Uterus (tissue), 2 donors: ENCODE measurements at regions not wholly inside any gene's neighbourhood (a gene's known extent, or its start where the extent isn't known, plus 50 kb on each side); places are given as distances from the start of the nearest gene placed in this dataset.

Source experiments
- POLR2A ChIP-seq, 2 donors: fragments of 450-650 bp; IDR thresholded peaks; one replicate each; pipeline ENCODE4 v1.6.1; 2016; ENCODE audit warnings: antibody characterized with exemption in 2 of 2, mild to moderate bottlenecking in 1 of 2, moderate library complexity in 1 of 2
- TF ChIP-seq, protein P1 (sequence below), 4 experiments: fragments of 200-600 bp in 2 of 4; fragments of 450-650 bp in 2 of 4; sonication (generic) in 2 of 4; IDR thresholded peaks; one replicate each; pipeline ENCODE4 v1.5.1; 2016 to 2019; ENCODE audit warnings: antibody characterized with exemption in 4 of 4, mild to moderate bottlenecking in 2 of 4, moderate library complexity in 1 of 4

DNA sequence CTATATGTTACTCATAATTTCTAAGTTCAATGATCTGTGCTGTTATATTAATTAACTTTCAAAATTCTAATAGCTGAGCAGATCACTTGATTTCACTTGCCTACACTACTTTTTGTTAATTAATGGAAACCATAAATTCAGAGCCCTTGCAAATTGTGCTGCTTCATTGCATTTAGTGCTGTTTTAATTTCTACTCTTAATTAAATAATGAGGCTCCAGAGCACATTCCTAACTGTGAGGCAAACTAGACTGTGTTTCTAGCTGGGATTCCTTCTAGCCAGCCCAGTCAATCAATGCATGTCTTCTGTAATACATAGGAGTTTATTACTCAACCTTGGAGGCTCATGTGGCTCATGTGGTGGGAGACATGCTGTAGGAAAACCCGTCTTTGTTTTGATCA lies 301.1 kb upstream of the GOLIM4 start:
- TF ChIP-seq, protein P1, sequence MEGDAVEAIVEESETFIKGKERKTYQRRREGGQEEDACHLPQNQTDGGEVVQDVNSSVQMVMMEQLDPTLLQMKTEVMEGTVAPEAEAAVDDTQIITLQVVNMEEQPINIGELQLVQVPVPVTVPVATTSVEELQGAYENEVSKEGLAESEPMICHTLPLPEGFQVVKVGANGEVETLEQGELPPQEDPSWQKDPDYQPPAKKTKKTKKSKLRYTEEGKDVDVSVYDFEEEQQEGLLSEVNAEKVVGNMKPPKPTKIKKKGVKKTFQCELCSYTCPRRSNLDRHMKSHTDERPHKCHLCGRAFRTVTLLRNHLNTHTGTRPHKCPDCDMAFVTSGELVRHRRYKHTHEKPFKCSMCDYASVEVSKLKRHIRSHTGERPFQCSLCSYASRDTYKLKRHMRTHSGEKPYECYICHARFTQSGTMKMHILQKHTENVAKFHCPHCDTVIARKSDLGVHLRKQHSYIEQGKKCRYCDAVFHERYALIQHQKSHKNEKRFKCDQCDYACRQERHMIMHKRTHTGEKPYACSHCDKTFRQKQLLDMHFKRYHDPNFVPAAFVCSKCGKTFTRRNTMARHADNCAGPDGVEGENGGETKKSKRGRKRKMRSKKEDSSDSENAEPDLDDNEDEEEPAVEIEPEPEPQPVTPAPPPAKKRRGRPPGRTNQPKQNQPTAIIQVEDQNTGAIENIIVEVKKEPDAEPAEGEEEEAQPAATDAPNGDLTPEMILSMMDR (IDR thresholded peaks at IDR 0.05): no peak
- TF ChIP-seq POLR2A (IDR thresholded peaks at IDR 0.05): no peak
